Neural cell (in vitro differentiated cells): ENCODE measurements at regions not wholly inside any gene's neighbourhood (a gene's known extent, or its start where the extent isn't known, plus 50 kb on each side); places are given as distances from the start of the nearest gene placed in this dataset.

ENCODE experiments used
- H2AFZ ChIP-seq: fragments of 200-600, 300-800 bp; sonication (generic), shearing (Covaris generic); 2 replicates; pipeline ENCODE4 v1.6.0; 2014; ENCODE audit warnings: low read depth, mild to moderate bottlenecking, antibody characterized with exemption, low read length, moderate library complexity
- H3F3A ChIP-seq: fragments of 200-600 bp; shearing (Covaris generic); 2 replicates; pipeline ENCODE4 v1.6.1; 2016; ENCODE audit warnings: mild to moderate bottlenecking, moderate library complexity, mixed read lengths, antibody characterized with exemption, low read length; ENCODE audit not compliant: insufficient read depth, poor library complexity, severe bottlenecking
- H3K27ac ChIP-seq: fragments of 200-600, 300-800 bp; sonication (generic), shearing (Covaris generic); 2 replicates; pipeline ENCODE4 v1.5.1; 2014; ENCODE audit warnings: mild to moderate bottlenecking, low read length, moderate library complexity
- H3K27me3 ChIP-seq: fragments of 300-800, 200-600 bp; sonication (generic), shearing (Covaris generic); 2 replicates; pipeline ENCODE4 v1.6.0; 2014; ENCODE audit warnings: mild to moderate bottlenecking, low read depth, low read length, moderate library complexity; ENCODE audit not compliant: insufficient read depth
- H3K36me3 ChIP-seq: fragments of 300-800, 200-600 bp; sonication (generic), shearing (Covaris generic); 2 replicates; pipeline ENCODE4 v1.5.1; 2014; ENCODE audit warnings: mild to moderate bottlenecking, antibody characterized with exemption, low read length, moderate library complexity; ENCODE audit not compliant: insufficient read depth
- H3K4me2 ChIP-seq: fragments of 300-800, 200-600 bp; sonication (generic), shearing (Covaris generic); 2 replicates; pipeline ENCODE4 v1.6.0; 2014; ENCODE audit warnings: mild to moderate bottlenecking, low read length
- H3K4me3 ChIP-seq: fragments of 300-800, 200-600 bp; sonication (generic), shearing (Covaris generic); 2 replicates; pipeline ENCODE4 v1.5.1; 2014; ENCODE audit warnings: mild to moderate bottlenecking, low read length, moderate library complexity
- H3K79me2 ChIP-seq: fragments of 200-600 bp; shearing (Covaris generic); replicated peaks from 2 replicates; pipeline ENCODE4 v1.6.0; 2014; ENCODE audit warnings: mild to moderate bottlenecking, low read length, moderate library complexity; ENCODE audit not compliant: insufficient read depth
- H3K9ac ChIP-seq: fragments of 300-800, 200-600 bp; sonication (generic), shearing (Covaris generic); 2 replicates; pipeline ENCODE4 v1.6.1; 2016; ENCODE audit warnings: mild to moderate bottlenecking, low read length, mixed read lengths
- H3K9me2 ChIP-seq: fragments of 200-600 bp; shearing (Covaris generic); 2 replicates; pipeline ENCODE4 v1.6.1; 2016; ENCODE audit warnings: mild to moderate bottlenecking, low read length, mixed read lengths; ENCODE audit not compliant: insufficient read depth
- H3K9me3 ChIP-seq: fragments of 200-600, 300-800 bp; sonication (generic), shearing (Covaris generic); 2 replicates; pipeline ENCODE4 v1.6.1; 2016; ENCODE audit warnings: mild to moderate bottlenecking, mixed run types, low read length, moderate library complexity, mixed read lengths
- H4K20me1 ChIP-seq: fragments of 200-600 bp; shearing (Covaris generic); 2 replicates; pipeline ENCODE4 v1.6.1; 2016; ENCODE audit warnings: mild to moderate bottlenecking, mixed run types; ENCODE audit not compliant: insufficient read depth
- EP300 ChIP-seq: fragments of 450-650 bp; conservative IDR thresholded peaks from 2 replicates; pipeline ENCODE4 v1.6.1; 2014; ENCODE audit warnings: antibody characterized with exemption, mild to moderate bottlenecking, moderate library complexity; ENCODE audit not compliant: poor library complexity, severe bottlenecking
- EZH2 ChIP-seq: fragments of 200-600, 300-800 bp; shearing (Covaris generic), sonication (generic); IDR thresholded peaks from 2 replicates; pipeline ENCODE4 v1.6.1; 2014; ENCODE audit warnings: antibody characterized with exemption, low read length, borderline replicate concordance, mild to moderate bottlenecking; ENCODE audit not compliant: insufficient read depth, poor library complexity, severe bottlenecking
- MXI1 ChIP-seq: fragments of 450-650 bp; conservative IDR thresholded peaks from 2 replicates; pipeline ENCODE4 v1.6.1; 2014; ENCODE audit warnings: antibody characterized with exemption, mild to moderate bottlenecking; ENCODE audit not compliant: poor library complexity, severe bottlenecking
- POLR2AphosphoS5 ChIP-seq: IDR thresholded peaks from 2 replicates; pipeline ENCODE4 v1.6.1; 2012
- RAD21 ChIP-seq: fragments of 450-650 bp; conservative IDR thresholded peaks from 2 replicates; pipeline ENCODE4 v1.6.1; 2014; ENCODE audit warnings: antibody characterized with exemption, mild to moderate bottlenecking, moderate library complexity
- REST ChIP-seq: IDR thresholded peaks from 2 replicates; pipeline ENCODE4 v1.6.1; 2012; ENCODE audit warnings: borderline replicate concordance
- SMC3 ChIP-seq: fragments of 450-650 bp; conservative IDR thresholded peaks from 2 replicates; pipeline ENCODE4 v1.6.1; 2014; ENCODE audit warnings: antibody characterized with exemption, mild to moderate bottlenecking, moderate library complexity; ENCODE audit not compliant: poor library complexity
- TAF1 ChIP-seq: IDR thresholded peaks from 2 replicates; pipeline ENCODE4 v1.6.1; 2012; ENCODE audit warnings: low read depth

- H3K27ac ChIP-seq: no peak overlapping the region
- no peak for TF ChIP-seq EP300
- TF ChIP-seq REST: no peak
- no peak for TF ChIP-seq TAF1
- no peak for TF ChIP-seq EZH2
- no peak for TF ChIP-seq SMC3
- TF ChIP-seq RAD21: no peak
- TF ChIP-seq MXI1: no peak
- peaks cover 2% of the 10 kb centered on the region for H3F3A ChIP-seq
- no peaks in the 10 kb centered on the region for H3K79me2 ChIP-seq
- H3K9me3 ChIP-seq: no peaks in the 10 kb centered on the region
- no peak overlapping the region for H2AFZ ChIP-seq
- H3K9ac ChIP-seq: no peak overlapping the region
- no peak overlapping the region for H3K4me3 ChIP-seq
- H3K9me2 ChIP-seq: no peaks in the 10 kb centered on the region
- no peak overlapping the region for H3K4me2 ChIP-seq
- H4K20me1 ChIP-seq: no peaks in the 10 kb centered on the region
- no peaks in the 10 kb centered on the region for H3K27me3 ChIP-seq
- no peaks in the 10 kb centered on the region for H3K36me3 ChIP-seq
Observed at GRCh38 chr17:17403065-17403464, 73.7 kb upstream of the MED9 start.

GRCh38 chr17:17403899-17404576 lies 72.8 kb upstream of the MED9 start:
- peak overlapping the region; percentile 5 for H3K27ac ChIP-seq
- no peak overlapping the region for H3K9ac ChIP-seq
- no peaks in the 10 kb centered on the region for H4K20me1 ChIP-seq
- H3K36me3 ChIP-seq: no peaks in the 10 kb centered on the region
- no peaks in the 10 kb centered on the region for H3K9me2 ChIP-seq
- no peaks in the 10 kb centered on the region for H3K79me2 ChIP-seq
- H3K4me2 ChIP-seq: no peak overlapping the region
- no peaks in the 10 kb centered on the region for H3K27me3 ChIP-seq
- no peaks in the 10 kb centered on the region for H3K9me3 ChIP-seq
- peaks cover under 1% of the 10 kb centered on the region for H3F3A ChIP-seq
- no peak overlapping the region for H3K4me3 ChIP-seq
- TF ChIP-seq REST: peak; percentile 27
- no peak for TF ChIP-seq TAF1
- no peak for TF ChIP-seq EZH2
- TF ChIP-seq POLR2AphosphoS5: no peak
- TF ChIP-seq EP300: no peak
- TF ChIP-seq SMC3: no peak
- TF ChIP-seq RAD21: no peak
- TF ChIP-seq MXI1: no peak
- H2AFZ ChIP-seq: no peak overlapping the region
